T-cell (primary cell): ENCODE measurements at regions not wholly inside any gene's neighbourhood (a gene's known extent, or its start where the extent isn't known, plus 50 kb on each side); places are given as distances from the start of the nearest gene placed in this dataset.

ENCODE experiments used
- ATAC-seq, 4 experiments: fragments of 200-7000 bp in 3 of 4; fragments of 150-1000 bp in 1 of 4; cut with Tn5 transposase; replicated peaks in 1 of 4; 1 replicate in 3 of 4; 2 replicates in 1 of 4; pipeline ENCODE4 v1.10.0; 2021; ENCODE audit warnings: moderate library complexity in 3 of 4, mild to moderate bottlenecking in 2 of 4, moderate number of reproducible peaks in 1 of 4
- CTCF ChIA-PET, 2 donors: fragments of 300-600 bp; sonication (Branson Sonifier 250); formaldehyde crosslinking; loops; one replicate each; lab custom pipeline; 2022; ENCODE audit warnings: antibody characterized with exemption in 2 of 2; lab: Charles Lee
- POLR2A ChIA-PET, 2 donors: fragments of 300-600 bp; sonication (Branson Sonifier 250); formaldehyde crosslinking; loops; one replicate each; lab custom pipeline; 2022; ENCODE audit warnings: antibody characterized with exemption in 2 of 2; lab: Charles Lee
- DNase-seq, 35 experiments: peaks; one replicate each; pipeline versions ENCODE4 v3.0.0 to v3.0.0-alpha.2; 2013 to 2023
- H3K27ac ChIP-seq: one replicate; pipeline ENCODE4 v1.5.1; 2013; ENCODE audit warnings: low read length
- H3K27me3 ChIP-seq, 2 experiments: replicated peaks in 1 of 2; 1 replicate in 1 of 2; 2 replicates in 1 of 2; pipeline versions ENCODE4 v1.6.1 to v1.7.0; 2013; ENCODE audit warnings: low read length in 1 of 2, mixed read lengths in 1 of 2; ENCODE audit not compliant: control insufficient read depth in 2 of 2, insufficient read depth in 2 of 2; ENCODE audit errors: extremely low read depth in 1 of 2
- H3K36me3 ChIP-seq, 2 donors: 1 replicate in 1 of 2; 2 replicates in 1 of 2; pipeline versions ENCODE4 v1.6.1 to v1.7.0; 2013; ENCODE audit warnings: low read length in 1 of 2; ENCODE audit not compliant: control insufficient read depth in 2 of 2, insufficient read depth in 1 of 2; ENCODE audit errors: extremely low read depth in 1 of 2
- H3K4me1 ChIP-seq, 2 experiments: 1 replicate in 1 of 2; 2 replicates in 1 of 2; pipeline versions ENCODE4 v1.6.1 to v1.7.0; 2013; ENCODE audit warnings: low read length in 2 of 2, mixed read lengths in 1 of 2; ENCODE audit not compliant: insufficient read depth in 2 of 2, control insufficient read depth in 1 of 2; ENCODE audit errors: extremely low read depth in 1 of 2
- H3K4me3 ChIP-seq, 2 donors: 1 replicate in 1 of 2; 2 replicates in 1 of 2; pipeline versions ENCODE4 v1.5.1 to v1.7.0; 2013; ENCODE audit warnings: mild to moderate bottlenecking in 2 of 2, low read length in 1 of 2, moderate library complexity in 1 of 2; ENCODE audit not compliant: control insufficient read depth in 1 of 2; ENCODE audit errors: extremely low read depth in 1 of 2
- H3K9me3 ChIP-seq: 2 replicates; pipeline ENCODE4 v1.7.0; 2013
- H3K27ac Mint-ChIP-seq, 2 donors: one replicate each; pipeline ENCODE4 v1.8.0; 2020 to 2021; ENCODE audit warnings: mild to moderate bottlenecking in 2 of 2, mixed read lengths in 2 of 2
- H3K27me3 Mint-ChIP-seq, 2 donors: one replicate each; pipeline ENCODE4 v1.8.0; 2021 to 2022; ENCODE audit warnings: mixed read lengths in 2 of 2
- H3K36me3 Mint-ChIP-seq: one replicate; pipeline ENCODE4 v1.8.0; 2021; ENCODE audit warnings: mixed read lengths
- H3K4me1 Mint-ChIP-seq, 3 donors: one replicate each; pipeline ENCODE4 v1.8.0; 2020 to 2022; ENCODE audit warnings: mixed read lengths in 3 of 3, mild to moderate bottlenecking in 1 of 3
- H3K4me3 Mint-ChIP-seq, 3 donors: one replicate each; pipeline ENCODE4 v1.8.0; 2020 to 2022; ENCODE audit warnings: mild to moderate bottlenecking in 3 of 3, mixed read lengths in 3 of 3, moderate library complexity in 3 of 3
- H3K9me3 Mint-ChIP-seq, 3 donors: one replicate each; pipeline ENCODE4 v1.8.0; 2020 to 2022; ENCODE audit warnings: mixed read lengths in 3 of 3
- WGBS: methylation state at CpG from one replicate; pipeline ENCODE4 v1.1.5; 2013; ENCODE audit warnings: missing lambda C conversion rate; ENCODE audit not compliant: insufficient coverage; 5-methylcytosine and 5-hydroxymethylcytosine counted together

GRCh38 chr2:146123256-146123655, 1603.3 kb upstream of the ZEB2 start:
- POLR2A ChIA-PET, result no interaction called here
- ATAC-seq (no peak), DNase-seq (no peak)
- CTCF ChIA-PET, result no interaction called here
- H3K27ac Mint-ChIP-seq, result no peak overlapping the region
- Histone ChIP-seq H3K36me3 (no peaks in the 10 kb centered on the region), H3K4me1 (no peaks in the 10 kb centered on the region), H3K9me3 (no peaks in the 10 kb centered on the region), H3K4me3 (no peak overlapping the region), H3K27me3 (no peaks in the 10 kb centered on the region), H3K27ac (no peak overlapping the region)
- H3K4me1 Mint-ChIP-seq, result no peaks in the 10 kb centered on the region
- H3K36me3 Mint-ChIP-seq, result no peaks in the 10 kb centered on the region
- no peaks in the 10 kb centered on the region for H3K27me3 Mint-ChIP-seq
- peaks cover 0 to 4% (median 3%) of the 10 kb centered on the region in 3 donors for H3K9me3 Mint-ChIP-seq
- 78% methylated on average over 1 of the region's 3 CpGs for WGBS
- H3K4me3 Mint-ChIP-seq, result no peak overlapping the region

- H3K4me1 ChIP-seq, result no peaks in the 10 kb centered on the region
- Mint-ChIP-seq H3K36me3 (no peaks in the 10 kb centered on the region), H3K27me3 (no peaks in the 10 kb centered on the region), H3K4me3 (no peak overlapping the region), H3K4me1 (no peaks in the 10 kb centered on the region), H3K9me3 (peaks cover 0 to 13% (median 7%) of the 10 kb centered on the region in 3 donors), H3K27ac (no peak overlapping the region)
- DNase-seq (no peak), ATAC-seq (no peak)
- ChIA-PET CTCF (no interaction called here), POLR2A (no interaction called here)
- H3K36me3 ChIP-seq, result no peaks in the 10 kb centered on the region
- no peak overlapping the region for H3K4me3 ChIP-seq
- H3K9me3 ChIP-seq, result no peaks in the 10 kb centered on the region
- no peak overlapping the region for H3K27ac ChIP-seq
- no peaks in the 10 kb centered on the region for H3K27me3 ChIP-seq
- WGBS, result 57% methylated on average over 1 of the region's 3 CpGs
Observed at GRCh38 chr2:146119586-146119985, 1599.7 kb upstream of the ZEB2 start.

DNA sequence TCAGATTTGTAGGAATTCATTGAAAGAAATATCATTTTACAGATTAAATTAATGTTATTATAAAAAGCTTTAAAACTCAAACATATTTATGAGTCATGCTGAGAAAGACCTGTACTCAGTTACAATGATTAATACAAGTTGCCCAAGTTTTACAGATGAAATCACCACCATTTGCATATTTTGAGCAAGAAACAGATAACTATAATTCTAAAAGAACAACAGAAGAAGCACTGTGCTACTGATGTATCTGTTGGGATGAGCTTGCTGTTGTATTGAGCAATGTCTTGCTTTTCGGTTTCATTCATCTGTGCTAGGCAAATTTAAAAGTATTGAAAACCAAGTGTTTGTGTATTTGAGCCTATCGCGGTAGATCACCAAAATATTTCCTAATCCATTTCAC, 1589.1 kb upstream of the ZEB2 start:
- no peak overlapping the region for H3K27ac Mint-ChIP-seq
- Histone ChIP-seq H3K36me3 (no peaks in the 10 kb centered on the region), H3K4me3 (no peak overlapping the region), H3K27ac (no peak overlapping the region), H3K4me1 (no peaks in the 10 kb centered on the region), H3K27me3 (no peaks in the 10 kb centered on the region), H3K9me3 (no peaks in the 10 kb centered on the region)
- no peaks in the 10 kb centered on the region for H3K4me1 Mint-ChIP-seq
- H3K4me3 Mint-ChIP-seq, result no peak overlapping the region
- ATAC-seq (no peak), DNase-seq (no peak)
- CTCF ChIA-PET, result no interaction called here
- WGBS, result no CpG with 5 or more reads among the region's 3 CpGs
- H3K27me3 Mint-ChIP-seq, result no peaks in the 10 kb centered on the region
- POLR2A ChIA-PET, result no interaction called here
- no peaks in the 10 kb centered on the region for H3K36me3 Mint-ChIP-seq
- H3K9me3 Mint-ChIP-seq, result peaks cover 0 to 5% (median 0%) of the 10 kb centered on the region in 3 donors

DNA sequence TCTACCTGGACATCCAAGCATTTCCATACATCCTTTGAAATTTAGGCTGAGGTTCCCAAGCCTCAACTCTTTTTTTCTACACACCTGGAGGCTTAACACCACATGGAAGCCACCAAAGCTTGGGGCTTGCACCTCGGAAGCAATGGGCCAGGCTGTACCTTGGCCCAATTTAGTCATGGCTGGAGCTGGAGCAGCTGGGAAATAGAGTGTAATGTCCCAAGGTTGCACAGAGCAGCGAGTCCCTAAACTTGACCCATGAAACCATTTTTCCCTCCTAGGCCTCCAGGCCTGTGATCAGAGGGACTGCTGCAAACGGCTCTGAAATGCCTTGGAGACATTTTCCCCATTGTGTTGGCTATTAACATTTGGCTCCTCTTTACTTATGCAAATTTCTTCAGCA, 1574.3 kb upstream of the ZEB2 start:
- ChIA-PET CTCF (no interaction called here), POLR2A (no interaction called here)
- no peaks in the 10 kb centered on the region for H3K36me3 ChIP-seq
- Mint-ChIP-seq H3K27me3 (no peaks in the 10 kb centered on the region), H3K4me1 (no peaks in the 10 kb centered on the region), H3K4me3 (no peak overlapping the region), H3K36me3 (no peaks in the 10 kb centered on the region), H3K27ac (no peak overlapping the region), H3K9me3 (peaks cover 11 to 38% (median 22%) of the 10 kb centered on the region in 3 donors)
- no peak overlapping the region for H3K4me3 ChIP-seq
- ATAC-seq, result no peak
- H3K4me1 ChIP-seq, result no peaks in the 10 kb centered on the region
- no peaks in the 10 kb centered on the region for H3K9me3 ChIP-seq
- H3K27me3 ChIP-seq, result no peaks in the 10 kb centered on the region
- no peak for DNase-seq
- no peak overlapping the region for H3K27ac ChIP-seq
- no CpG with 5 or more reads among the region's 3 CpGs for WGBS

DNA sequence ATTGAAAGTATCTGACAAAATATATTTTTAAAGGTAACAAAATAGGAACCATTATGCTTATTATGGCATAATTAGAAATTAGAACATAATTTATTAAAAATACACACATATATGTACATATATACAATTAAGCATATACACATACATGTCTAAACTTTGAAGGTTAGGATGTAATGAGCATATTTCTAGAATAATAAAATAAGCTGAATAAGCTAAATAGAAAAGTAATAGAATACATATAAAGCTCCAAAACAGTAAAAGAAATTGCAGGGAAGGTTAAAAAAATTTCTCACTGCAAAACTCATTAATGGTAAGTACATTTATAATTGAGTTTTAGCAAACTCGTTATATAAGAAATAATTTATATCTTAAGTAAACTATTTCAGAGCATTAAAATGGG, 1561.5 kb upstream of the ZEB2 start:
- Mint-ChIP-seq H3K36me3 (no peaks in the 10 kb centered on the region), H3K27ac (no peak overlapping the region), H3K4me1 (no peaks in the 10 kb centered on the region), H3K27me3 (no peaks in the 10 kb centered on the region), H3K9me3 (peaks cover under 1 to 6% (median 4%) of the 10 kb centered on the region in 3 donors), H3K4me3 (no peak overlapping the region)
- CTCF ChIA-PET, result no interaction called here
- POLR2A ChIA-PET, result no interaction called here
- ATAC-seq (no peak), DNase-seq (no peak)
- no peak overlapping the region for H3K4me3 ChIP-seq
- H3K27me3 ChIP-seq, result no peaks in the 10 kb centered on the region
- H3K9me3 ChIP-seq, result no peaks in the 10 kb centered on the region
- WGBS, result no CpG with 5 or more reads among the region's 1 CpG
- no peaks in the 10 kb centered on the region for H3K4me1 ChIP-seq
- H3K36me3 ChIP-seq, result no peaks in the 10 kb centered on the region
- H3K27ac ChIP-seq, result no peak overlapping the region

- H3K27me3 Mint-ChIP-seq, result no peaks in the 10 kb centered on the region
- WGBS, result no CpG with 5 or more reads among the region's 2 CpGs
- Histone ChIP-seq H3K27me3 (no peaks in the 10 kb centered on the region), H3K4me1 (no peaks in the 10 kb centered on the region), H3K9me3 (no peaks in the 10 kb centered on the region), H3K27ac (no peak overlapping the region), H3K4me3 (no peak overlapping the region), H3K36me3 (no peaks in the 10 kb centered on the region)
- H3K4me3 Mint-ChIP-seq, result no peak overlapping the region
- no peaks in the 10 kb centered on the region for H3K4me1 Mint-ChIP-seq
- no peak overlapping the region for H3K27ac Mint-ChIP-seq
- no peaks in the 10 kb centered on the region for H3K36me3 Mint-ChIP-seq
- DNase-seq (no peak), ATAC-seq (no peak)
- ChIA-PET POLR2A (no interaction called here), CTCF (no interaction called here)
- H3K9me3 Mint-ChIP-seq, result peaks cover 4 to 9% (median 6%) of the 10 kb centered on the region in 3 donors
Observed at GRCh38 chr2:146080925-146081324, 1561.0 kb upstream of the ZEB2 start.

- no peak overlapping the region for H3K27ac ChIP-seq
- ATAC-seq (no peak), DNase-seq (no peak)
- H3K4me3 Mint-ChIP-seq, result no peak overlapping the region
- no peaks in the 10 kb centered on the region for H3K36me3 ChIP-seq
- no peaks in the 10 kb centered on the region for H3K27me3 Mint-ChIP-seq
- H3K4me1 Mint-ChIP-seq, result no peaks in the 10 kb centered on the region
- H3K4me1 ChIP-seq, result no peaks in the 10 kb centered on the region
- no peak overlapping the region for H3K27ac Mint-ChIP-seq
- ChIA-PET POLR2A (no interaction called here), CTCF (no interaction called here)
- H3K9me3 ChIP-seq, result no peaks in the 10 kb centered on the region
- no peaks in the 10 kb centered on the region for H3K36me3 Mint-ChIP-seq
- H3K27me3 ChIP-seq, result no peaks in the 10 kb centered on the region
- no CpG with 5 or more reads among the region's 1 CpG for WGBS
- H3K9me3 Mint-ChIP-seq, result peaks cover 0 to 8% (median 4%) of the 10 kb centered on the region in 3 donors
- H3K4me3 ChIP-seq, result no peak overlapping the region
Observed at GRCh38 chr2:146079216-146079615, 1559.3 kb upstream of the ZEB2 start.
